GM18951 (cell line): ENCODE measurements at regions not wholly inside any gene's neighbourhood (a gene's known extent, or its start where the extent isn't known, plus 50 kb on each side); places are given as distances from the start of the nearest gene placed in this dataset.
"Not testable (repeated sequence)": the region's sequence is repeated elsewhere in the genome, so short reads cannot be mapped to it uniquely, and the experiment has no call there.

ENCODE experiments used
- POLR2A ChIP-seq: IDR thresholded peaks from 4 replicates; pipeline ENCODE4 v1.6.1; 2011; ENCODE audit warnings: mild to moderate bottlenecking; ENCODE audit not compliant: insufficient read length, insufficient read depth; ENCODE audit errors: extremely low read depth
- in situ Hi-C: fragments of 300-500 bp; cut with MboI; formaldehyde crosslinking; loops from one replicate; pipeline ENCODE4 v1.12.0; 2022; ENCODE audit warnings: low sequenced_read_pairs, mixed read lengths, inconsistent platforms; ENCODE audit not compliant: unreplicated experiment

GRCh38 chr15:62869116-62869515 lies 173.4 kb upstream of the TPM1 start:
- no peak for TF ChIP-seq POLR2A
- in situ Hi-C loops, result no loop called here

- in situ Hi-C loops, result no loop called here
Measured at GRCh38 chr15:62870216-62870615, 172.3 kb upstream of the TPM1 start.

GRCh38 chr15:62870701-62871100 lies 171.8 kb upstream of the TPM1 start:
- in situ Hi-C loops, result not testable (repeated sequence)

More at GRCh38 chr15:62870216-62870615, 172.3 kb upstream of the TPM1 start:
- no peak for TF ChIP-seq POLR2A

GRCh38 chr15:62873203-62873602 lies 169.3 kb upstream of the TPM1 start:
- no peak for TF ChIP-seq POLR2A
- in situ Hi-C loops, result no loop called here

GRCh38 chr15:62874064-62874463 lies 168.5 kb upstream of the TPM1 start:
- no peak for TF ChIP-seq POLR2A
- in situ Hi-C loops, result no loop called here

GRCh38 chr15:62874959-62875625 lies 167.5 kb upstream of the TPM1 start:
- in situ Hi-C loops, result no loop called here
- TF ChIP-seq POLR2A, result no peak

- in situ Hi-C loops, result no loop called here
- no peak for TF ChIP-seq POLR2A
Measured at GRCh38 chr15:62875626-62876021, 166.9 kb upstream of the TPM1 start.

GRCh38 chr15:62877276-62877857 lies 165.2 kb upstream of the TPM1 start:
- no peak for TF ChIP-seq POLR2A
- in situ Hi-C loops, result no loop called here

GRCh38 chr15:62878070-62878469 lies 164.5 kb upstream of the TPM1 start:
- in situ Hi-C loops, result no loop called here
- TF ChIP-seq POLR2A, result no peak

- in situ Hi-C loops, result no loop called here
- TF ChIP-seq POLR2A, result no peak
Measured at GRCh38 chr15:62879770-62880169, 162.8 kb upstream of the TPM1 start.

- no peak for TF ChIP-seq POLR2A
- in situ Hi-C loops, result no loop called here
Measured at GRCh38 chr15:62880278-62880677, 162.3 kb upstream of the TPM1 start.

GRCh38 chr15:62881056-62881455 lies 161.5 kb upstream of the TPM1 start:
- in situ Hi-C loops, result no loop called here
- TF ChIP-seq POLR2A, result no peak

- no peak for TF ChIP-seq POLR2A
- in situ Hi-C loops, result no loop called here
Measured at GRCh38 chr15:62883938-62884479, 158.5 kb upstream of the TPM1 start.

- in situ Hi-C loops, result no loop called here
- no peak for TF ChIP-seq POLR2A
Measured at GRCh38 chr15:62886431-62887071, 156.0 kb upstream of the TPM1 start.

- TF ChIP-seq POLR2A, result no peak
- in situ Hi-C loops, result no loop called here
Measured at GRCh38 chr15:62887113-62887570, 155.4 kb upstream of the TPM1 start.
